ENCODE measurements at regions not wholly inside any gene's neighbourhood (a gene's known extent, or its start where the extent isn't known, plus 50 kb on each side); places are given as distances from the start of the nearest gene placed in this dataset.
"Not testable (repeated sequence)": the region's sequence is repeated elsewhere in the genome, so short reads cannot be mapped to it uniquely, and the experiment has no call there.

DNA sequence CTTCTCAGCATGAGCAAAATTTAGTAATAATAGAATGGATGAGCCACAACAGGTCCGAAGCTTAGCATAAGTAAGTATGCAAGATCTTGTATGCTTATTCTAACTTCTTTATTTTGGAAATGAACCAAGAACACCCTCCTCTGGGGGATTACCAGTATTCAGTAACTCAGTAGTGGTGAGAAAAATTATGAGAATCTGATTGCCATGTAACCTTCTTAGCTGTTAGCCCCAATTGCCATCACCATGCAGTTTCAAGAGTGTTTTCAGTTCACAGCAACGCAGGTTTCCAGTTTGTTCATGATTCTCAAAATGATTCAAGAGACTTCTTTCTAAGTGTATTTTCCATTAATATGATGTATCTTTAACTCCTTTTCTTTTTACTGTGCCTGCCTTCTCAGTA, 1507.6 kb upstream of the SEL1L start:
- H3K4me3 Mint-ChIP-seq = no peak overlapping the region
- H3K4me1 Mint-ChIP-seq (ENCODE audit: low read depth) = no peaks in the 10 kb centered on the region
- H3K36me3 Mint-ChIP-seq (ENCODE audit: low read depth) = no peaks in the 10 kb centered on the region
- peaks cover 6% of the 10 kb centered on the region for H3K9me3 Mint-ChIP-seq
- no peaks in the 10 kb centered on the region for H3K27me3 Mint-ChIP-seq (ENCODE audit: low read depth)
- H3K27ac Mint-ChIP-seq = no peak overlapping the region

DNA sequence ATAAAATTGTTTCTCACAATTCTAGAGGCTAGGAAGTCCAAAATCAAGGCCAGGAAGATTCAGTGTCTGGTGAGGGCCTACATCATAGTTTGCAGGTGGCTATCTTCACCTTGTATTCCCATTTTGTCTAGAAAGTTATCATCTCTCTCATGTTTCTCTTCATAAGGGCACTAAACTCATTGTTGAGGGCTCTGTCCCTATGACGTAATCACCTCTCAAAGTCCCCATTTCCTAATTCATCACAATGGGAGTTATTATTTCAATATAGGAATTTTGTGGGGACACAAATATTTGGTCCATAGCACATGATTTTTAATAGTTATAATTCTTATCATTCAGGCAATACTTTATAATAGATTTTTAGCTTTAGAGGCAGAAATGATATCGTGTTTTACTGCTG, 1509.2 kb upstream of the SEL1L start:
- H3K4me1 Mint-ChIP-seq (ENCODE audit: low read depth) = no peaks in the 10 kb centered on the region
- no peaks in the 10 kb centered on the region for H3K36me3 Mint-ChIP-seq (ENCODE audit: low read depth)
- no peak overlapping the region for H3K4me3 Mint-ChIP-seq
- no peaks in the 10 kb centered on the region for H3K27me3 Mint-ChIP-seq (ENCODE audit: low read depth)
- peaks cover 6% of the 10 kb centered on the region for H3K9me3 Mint-ChIP-seq
- H3K27ac Mint-ChIP-seq = no peak overlapping the region

DNA sequence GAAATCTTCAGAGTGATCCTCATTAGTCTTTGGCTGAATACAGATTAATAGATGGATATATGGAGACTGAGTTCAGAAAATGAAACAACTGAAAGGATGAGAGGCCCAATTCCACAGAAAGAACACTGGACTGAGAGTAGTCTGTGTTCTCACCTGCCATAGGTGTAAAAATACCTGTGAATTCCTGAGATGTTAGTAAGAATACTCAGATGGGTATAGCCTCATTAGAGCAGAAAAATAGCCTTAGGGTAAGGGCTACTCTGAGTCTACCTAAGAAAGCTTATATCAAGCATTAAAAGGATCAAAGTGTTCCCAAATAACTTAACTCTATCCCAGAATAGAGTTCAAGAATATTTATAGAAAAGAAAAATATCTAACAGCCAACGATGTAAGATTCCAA, 1510.3 kb upstream of the SEL1L start:
- Mint-ChIP-seq H3K36me3 (ENCODE audit: low read depth) (no peaks in the 10 kb centered on the region), H3K4me1 (ENCODE audit: low read depth) (no peaks in the 10 kb centered on the region), H3K4me3 (no peak overlapping the region), H3K27me3 (ENCODE audit: low read depth) (no peaks in the 10 kb centered on the region), H3K9me3 (peaks cover 6% of the 10 kb centered on the region), H3K27ac (no peak overlapping the region)

DNA sequence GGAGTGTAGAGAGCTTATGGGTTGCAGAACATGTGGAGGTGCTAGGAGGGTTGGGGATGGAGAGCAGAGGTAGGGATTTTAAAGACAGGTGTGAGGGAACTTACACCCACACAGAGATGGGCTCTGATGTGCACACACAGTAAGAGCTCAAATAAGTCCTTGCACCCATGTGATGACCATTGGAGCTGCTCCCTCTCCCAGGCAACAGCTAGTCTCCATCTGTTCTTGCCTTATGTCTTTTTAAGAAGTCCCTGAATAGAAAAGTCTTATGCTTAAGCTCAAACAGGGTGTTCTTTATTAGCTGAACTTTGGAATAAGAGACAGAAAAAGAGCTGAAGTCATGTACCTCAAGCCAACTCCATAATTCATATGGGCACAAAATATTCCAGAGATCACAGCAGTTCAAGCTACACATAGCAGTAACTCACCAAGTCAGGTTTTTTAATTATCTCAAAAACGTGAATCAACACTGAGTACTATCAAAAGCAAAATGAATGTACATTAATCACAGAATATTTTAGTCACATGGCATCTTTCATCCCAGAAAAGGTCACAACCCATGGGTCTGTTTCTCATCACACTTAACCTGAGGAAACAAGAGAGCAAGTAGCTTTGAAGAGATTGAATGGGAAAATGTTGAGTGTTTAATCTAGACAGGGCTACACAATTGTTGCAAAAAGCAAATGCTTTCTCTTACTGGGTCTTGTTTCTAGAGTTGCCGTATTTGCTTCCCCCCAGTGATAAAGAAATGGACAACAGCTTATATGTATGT, 1513.6 kb upstream of the SEL1L start:
- no peaks in the 10 kb centered on the region for H3K27me3 Mint-ChIP-seq (ENCODE audit: low read depth)
- H3K27ac Mint-ChIP-seq = no peak overlapping the region
- H3K36me3 Mint-ChIP-seq (ENCODE audit: low read depth) = no peaks in the 10 kb centered on the region
- H3K4me3 Mint-ChIP-seq = no peak overlapping the region
- peaks cover 10% of the 10 kb centered on the region for H3K9me3 Mint-ChIP-seq
- H3K4me1 Mint-ChIP-seq (ENCODE audit: low read depth) = no peaks in the 10 kb centered on the region

DNA sequence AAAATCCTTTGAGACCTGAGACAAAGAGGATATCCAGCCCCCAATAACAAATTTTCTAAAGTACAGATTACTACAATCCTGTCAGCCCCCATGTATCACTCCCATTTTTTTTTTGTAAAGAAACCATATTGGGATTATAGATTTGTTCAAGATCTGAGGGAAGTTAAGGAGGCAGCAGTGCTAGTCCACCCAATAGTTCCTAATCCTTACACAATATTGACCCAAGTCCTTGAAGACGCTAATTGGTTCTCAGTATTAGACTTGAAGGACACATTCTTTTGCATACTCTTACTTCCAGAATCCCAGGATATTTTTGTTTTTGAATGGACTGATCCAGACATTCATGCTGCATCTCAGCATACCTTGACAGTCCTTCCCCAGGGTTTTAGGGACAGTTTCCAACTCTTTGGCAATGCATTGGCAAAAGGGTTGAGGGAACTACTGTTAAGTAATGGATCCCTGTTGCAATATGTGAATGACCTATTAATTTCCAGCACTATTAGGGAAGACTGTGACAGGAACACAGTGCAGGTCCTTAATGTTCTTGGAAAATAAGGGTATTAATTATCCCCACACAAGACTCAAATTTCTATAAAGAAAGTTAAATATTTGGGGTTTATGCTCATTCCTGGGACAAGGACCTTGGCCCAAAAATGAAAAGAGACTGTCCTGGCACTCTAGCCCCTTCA, 1519.5 kb upstream of the SEL1L start:
- no peaks in the 10 kb centered on the region for H3K4me1 Mint-ChIP-seq (ENCODE audit: low read depth)
- H3K4me3 Mint-ChIP-seq = no peak overlapping the region
- H3K27ac Mint-ChIP-seq = no peak overlapping the region
- H3K9me3 Mint-ChIP-seq = peaks cover 24% of the 10 kb centered on the region
- no peaks in the 10 kb centered on the region for H3K36me3 Mint-ChIP-seq (ENCODE audit: low read depth)
- no peaks in the 10 kb centered on the region for H3K27me3 Mint-ChIP-seq (ENCODE audit: low read depth)

DNA sequence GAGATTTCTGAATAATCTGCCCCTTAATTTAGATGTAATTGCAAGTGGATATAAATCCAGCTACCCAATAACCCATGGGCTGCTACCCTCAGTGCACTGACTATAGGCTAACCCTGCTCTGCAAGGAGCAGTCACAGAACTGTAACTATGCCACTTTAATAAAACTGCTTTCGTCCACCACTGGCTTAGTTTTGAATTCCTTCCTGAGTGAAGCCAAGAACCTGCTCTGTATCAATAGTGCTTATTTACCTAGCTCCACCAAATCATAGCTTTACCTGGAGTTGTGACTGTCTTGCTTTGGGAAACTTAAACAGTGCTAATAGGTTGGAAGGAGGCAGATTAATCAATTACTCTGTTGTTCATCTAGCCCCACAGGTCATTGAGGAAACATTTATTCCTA, 1524.4 kb upstream of the SEL1L start:
- Mint-ChIP-seq H3K9me3 (peaks cover 21% of the 10 kb centered on the region), H3K36me3 (ENCODE audit: low read depth) (no peaks in the 10 kb centered on the region)

DNA sequence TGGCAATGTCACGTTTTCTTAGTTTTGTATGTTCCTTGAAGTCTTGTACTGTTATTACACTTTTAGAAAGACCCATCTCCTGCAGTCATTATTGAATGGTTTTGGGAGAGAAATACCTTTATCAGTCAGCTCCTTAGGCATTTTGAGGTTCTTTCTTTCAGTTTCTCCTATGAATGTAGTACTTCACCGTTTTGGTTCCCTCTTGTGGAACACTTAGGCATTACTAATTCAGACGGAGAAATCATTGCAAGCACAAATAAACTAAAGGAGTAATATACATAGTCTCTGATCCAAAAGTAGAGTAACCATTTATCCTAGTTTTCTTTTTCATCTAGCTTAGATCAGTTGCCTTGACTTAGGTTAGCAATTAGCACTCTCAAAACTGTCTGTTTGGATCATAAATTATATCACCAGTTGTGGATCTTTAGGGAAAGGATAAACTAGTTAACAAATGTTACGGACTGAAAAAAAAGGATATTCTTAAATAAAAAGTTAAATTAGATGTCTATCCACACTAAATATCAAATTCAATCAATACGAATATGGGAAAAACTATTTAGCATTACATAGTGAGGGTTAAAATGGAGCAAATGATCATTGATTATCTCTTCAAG, 1538.3 kb upstream of the SEL1L start:
- peaks cover 18% of the 10 kb centered on the region for H3K9me3 Mint-ChIP-seq
- no peaks in the 10 kb centered on the region for H3K27me3 Mint-ChIP-seq (ENCODE audit: low read depth)
- no peak overlapping the region for H3K27ac Mint-ChIP-seq
- no peaks in the 10 kb centered on the region for H3K36me3 Mint-ChIP-seq (ENCODE audit: low read depth)
- no peaks in the 10 kb centered on the region for H3K4me1 Mint-ChIP-seq (ENCODE audit: low read depth)
- H3K4me3 Mint-ChIP-seq = no peak overlapping the region

More for the DNA sequence above, 1524.4 kb upstream of the SEL1L start:
- Mint-ChIP-seq H3K4me1 (ENCODE audit: low read depth) (no peaks in the 10 kb centered on the region), H3K27ac (no peak overlapping the region), H3K27me3 (ENCODE audit: low read depth) (no peaks in the 10 kb centered on the region), H3K4me3 (no peak overlapping the region)

DNA sequence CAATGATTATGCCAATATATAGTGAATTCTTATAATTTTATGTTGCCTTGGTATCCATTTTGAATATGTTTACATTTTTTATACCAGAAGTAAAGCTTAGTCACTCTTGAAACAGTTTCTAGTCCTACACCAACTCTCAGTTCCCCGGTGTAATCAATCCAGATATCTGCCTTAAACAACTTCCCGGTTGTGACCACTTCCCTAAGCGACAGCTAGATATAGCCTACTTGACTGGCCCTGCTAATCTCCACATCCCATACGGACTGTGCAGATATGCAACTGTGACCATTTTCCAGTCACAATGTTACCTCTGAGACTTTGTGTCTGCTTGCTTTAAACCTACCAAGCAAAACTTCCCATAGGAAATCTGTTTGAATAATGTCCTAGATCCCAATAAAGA, 1551.5 kb upstream of the SEL1L start:
- no peak overlapping the region for H3K27ac Mint-ChIP-seq
- no peaks in the 10 kb centered on the region for H3K27me3 Mint-ChIP-seq (ENCODE audit: low read depth)
- peaks cover 15% of the 10 kb centered on the region for H3K9me3 Mint-ChIP-seq
- no peak overlapping the region for H3K4me3 Mint-ChIP-seq
- no peaks in the 10 kb centered on the region for H3K36me3 Mint-ChIP-seq (ENCODE audit: low read depth)
- no peaks in the 10 kb centered on the region for H3K4me1 Mint-ChIP-seq (ENCODE audit: low read depth)

DNA sequence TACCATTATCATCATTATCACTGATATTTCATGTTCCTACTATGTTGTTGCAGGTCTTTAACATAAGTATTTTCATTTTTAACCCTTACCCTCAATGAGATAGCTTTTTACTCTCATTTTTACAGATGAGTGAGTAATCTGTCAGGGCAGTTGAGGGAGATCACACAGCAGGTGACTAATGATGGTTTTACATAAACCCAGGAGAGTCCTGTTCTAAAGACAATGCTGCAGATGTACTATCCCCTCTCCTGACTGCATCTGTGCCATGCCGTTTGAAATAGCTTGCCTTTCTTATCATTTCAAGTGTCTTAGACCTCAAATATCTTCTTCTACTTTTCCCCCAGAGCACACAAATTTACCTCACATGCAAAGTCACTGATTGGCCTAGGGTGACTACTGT, 1552.1 kb upstream of the SEL1L start:
- peaks cover 15% of the 10 kb centered on the region for H3K9me3 Mint-ChIP-seq
- no peak overlapping the region for H3K4me3 Mint-ChIP-seq
- H3K36me3 Mint-ChIP-seq (ENCODE audit: low read depth) = no peaks in the 10 kb centered on the region
- no peak overlapping the region for H3K27ac Mint-ChIP-seq
- no peaks in the 10 kb centered on the region for H3K4me1 Mint-ChIP-seq (ENCODE audit: low read depth)
- H3K27me3 Mint-ChIP-seq (ENCODE audit: low read depth) = no peaks in the 10 kb centered on the region

DNA sequence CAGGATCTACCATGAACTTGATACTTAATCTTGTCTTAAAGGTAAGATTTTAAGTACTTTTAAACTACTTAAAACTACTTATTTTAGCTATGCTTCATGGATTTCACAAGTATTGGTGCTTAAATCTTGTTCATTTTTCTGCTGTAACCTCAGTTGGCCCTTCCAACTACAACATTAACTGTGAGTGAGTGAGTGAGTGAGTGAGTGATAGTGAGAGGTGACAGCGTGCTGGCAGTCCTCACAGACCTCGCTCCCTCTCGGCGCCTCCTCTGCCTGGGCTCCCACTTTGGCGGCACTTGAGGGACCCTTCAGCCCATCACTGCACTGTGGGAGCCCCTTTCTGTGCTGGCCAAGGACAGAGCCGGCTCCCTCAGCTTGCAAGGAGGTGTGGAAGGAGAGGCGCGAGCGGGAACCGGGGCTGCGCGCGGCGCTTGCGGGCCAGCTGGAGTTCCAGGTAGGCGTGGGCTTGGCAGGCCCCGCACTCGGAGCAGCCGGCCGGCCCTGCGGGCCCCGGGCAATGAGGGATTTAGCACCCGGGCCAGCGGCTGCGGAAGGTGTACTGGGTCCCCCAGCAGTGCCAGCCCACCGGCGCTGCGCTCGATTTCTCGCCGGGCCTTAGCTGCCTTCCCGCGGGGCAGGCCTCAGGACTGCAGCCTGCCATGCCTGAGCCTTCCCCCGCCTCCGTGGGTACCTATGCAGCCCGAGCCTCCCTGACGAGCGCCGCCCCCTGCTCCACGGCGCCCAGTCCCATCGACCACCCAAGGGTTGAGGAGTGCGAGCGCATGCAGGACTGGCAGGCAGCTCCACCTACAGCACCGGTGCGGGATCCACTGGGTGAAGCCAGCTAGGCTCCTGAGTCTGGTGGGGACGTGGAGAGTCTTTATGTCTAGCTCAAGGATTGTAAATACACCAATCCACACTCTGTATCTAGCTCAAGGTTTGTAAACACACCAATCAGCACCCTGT, 1558.6 kb upstream of the SEL1L start:
- not testable (repeated sequence) for H3K36me3 Mint-ChIP-seq (ENCODE audit: low read depth); H3K27me3 Mint-ChIP-seq (ENCODE audit: low read depth); H3K27ac Mint-ChIP-seq; H3K4me1 Mint-ChIP-seq (ENCODE audit: low read depth); H3K4me3 Mint-ChIP-seq
- H3K9me3 Mint-ChIP-seq = peaks cover 23% of the 10 kb centered on the region

DNA sequence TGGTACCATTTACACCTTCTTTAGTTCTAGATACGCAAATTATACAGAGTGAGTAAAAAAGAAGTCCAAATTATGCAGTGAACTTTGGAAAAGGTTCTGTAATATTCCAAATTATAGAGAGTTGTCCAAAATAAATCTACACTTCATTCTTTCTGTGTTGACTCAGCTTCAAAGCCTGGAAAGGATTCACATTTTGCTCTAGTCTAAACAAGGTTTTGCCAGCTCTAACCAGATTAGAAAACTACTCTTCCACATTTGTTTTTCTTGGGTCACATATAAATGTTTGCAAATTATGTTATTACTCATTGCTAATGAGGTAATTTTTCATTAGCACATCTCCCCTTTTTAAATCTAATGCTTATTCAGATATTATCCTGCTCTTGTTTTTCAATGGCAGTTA, 1562.4 kb upstream of the SEL1L start:
- Mint-ChIP-seq H3K27ac (no peak overlapping the region), H3K27me3 (ENCODE audit: low read depth) (no peaks in the 10 kb centered on the region), H3K9me3 (peaks cover 11% of the 10 kb centered on the region), H3K4me1 (ENCODE audit: low read depth) (no peaks in the 10 kb centered on the region), H3K4me3 (no peak overlapping the region), H3K36me3 (ENCODE audit: low read depth) (no peaks in the 10 kb centered on the region)

DNA sequence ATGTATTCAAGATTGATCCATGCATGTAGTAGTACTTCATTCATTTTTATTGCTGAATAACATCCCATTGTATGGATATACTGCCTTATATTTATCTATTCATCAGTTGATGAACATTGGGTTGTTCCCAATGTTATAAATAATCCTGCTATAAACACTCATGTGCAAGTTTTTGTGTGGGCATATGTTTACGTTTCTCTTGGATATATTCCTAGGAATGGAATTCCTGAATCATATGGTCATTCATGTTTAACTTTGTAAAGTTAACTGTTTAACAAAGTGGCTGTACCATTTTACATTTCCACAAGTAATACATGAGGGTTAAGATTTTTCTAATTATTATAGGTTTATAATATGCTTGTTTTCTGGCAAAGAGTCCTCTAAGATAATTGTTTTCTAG, 1568.2 kb upstream of the SEL1L start:
- H3K27me3 Mint-ChIP-seq (ENCODE audit: low read depth) = no peaks in the 10 kb centered on the region
- no peak overlapping the region for H3K4me3 Mint-ChIP-seq
- no peaks in the 10 kb centered on the region for H3K4me1 Mint-ChIP-seq (ENCODE audit: low read depth)
- no peak overlapping the region for H3K27ac Mint-ChIP-seq
- H3K36me3 Mint-ChIP-seq (ENCODE audit: low read depth) = no peaks in the 10 kb centered on the region
- peaks cover 13% of the 10 kb centered on the region for H3K9me3 Mint-ChIP-seq

DNA sequence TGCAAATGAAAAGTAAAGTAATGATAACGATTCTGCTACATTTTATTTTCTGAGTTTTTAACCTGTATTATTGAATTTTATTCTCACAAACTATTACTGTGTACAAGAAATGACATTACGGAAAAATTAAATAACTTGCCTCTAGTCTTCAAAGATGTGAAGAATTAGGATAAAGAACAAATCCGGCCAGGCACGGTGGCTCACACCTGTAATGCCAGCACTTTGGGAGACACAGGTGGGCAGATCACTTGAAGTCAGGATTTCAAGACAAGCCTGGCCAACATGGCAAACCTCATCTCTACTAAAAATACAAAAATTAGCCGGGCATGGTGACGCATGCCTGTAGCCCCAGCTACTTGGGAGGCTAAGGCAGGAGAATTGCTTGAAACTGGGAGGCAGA, 1584.4 kb upstream of the SEL1L start:
- H3K9me3 Mint-ChIP-seq = peaks cover 4% of the 10 kb centered on the region
- H3K36me3 Mint-ChIP-seq (ENCODE audit: low read depth) = no peaks in the 10 kb centered on the region
- no peak overlapping the region for H3K27ac Mint-ChIP-seq

DNA sequence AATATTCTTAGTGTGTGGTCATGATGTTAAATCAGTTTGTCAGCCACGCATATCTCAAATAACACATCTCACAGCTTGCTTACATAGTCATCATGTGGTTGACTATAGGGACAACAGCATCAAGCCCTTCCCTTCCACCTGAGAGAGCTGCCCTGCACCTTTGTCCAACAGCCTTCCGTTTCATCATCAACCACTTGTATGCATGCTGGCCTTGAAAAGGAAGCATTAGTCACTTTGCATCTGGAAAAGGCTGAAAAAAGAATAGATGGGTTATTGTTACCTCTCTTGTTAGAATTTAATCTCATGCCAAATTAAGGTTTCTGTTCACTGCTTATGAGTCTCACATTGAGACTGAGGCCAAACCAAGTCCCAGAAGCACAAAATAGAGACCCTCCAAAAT, 1586.5 kb upstream of the SEL1L start:
- Mint-ChIP-seq H3K9me3 (peaks cover 9% of the 10 kb centered on the region), H3K4me1 (ENCODE audit: low read depth) (no peaks in the 10 kb centered on the region), H3K4me3 (no peak overlapping the region), H3K27me3 (ENCODE audit: low read depth) (no peaks in the 10 kb centered on the region), H3K36me3 (ENCODE audit: low read depth) (no peaks in the 10 kb centered on the region), H3K27ac (no peak overlapping the region)

More for the DNA sequence above, 1584.4 kb upstream of the SEL1L start:
- Mint-ChIP-seq H3K4me3 (no peak overlapping the region), H3K27me3 (ENCODE audit: low read depth) (no peaks in the 10 kb centered on the region), H3K4me1 (ENCODE audit: low read depth) (no peaks in the 10 kb centered on the region)
